HepG2 (cell line): ENCODE measurements at regions not wholly inside any gene's neighbourhood (a gene's known extent, or its start where the extent isn't known, plus 50 kb on each side); places are given as distances from the start of the nearest gene placed in this dataset.

Experiments
- AGO2 ChIP-seq: fragments of 200-400 bp; formaldehyde crosslinking; optimal IDR thresholded peaks from 2 replicates; pipeline ENCODE3; 2017; ENCODE audit warnings: mild to moderate bottlenecking, low read depth, low read length, moderate library complexity
- CTCF ChIP-seq: sonication (generic); formaldehyde crosslinking; IDR thresholded peaks from 2 replicates; pipeline ENCODE4 v1.5.0; 2020; ENCODE audit warnings: mild to moderate bottlenecking, missing genetic modification reagents, moderate library complexity
- EP300 ChIP-seq, 3 experiments: sonication (generic) in 1 of 3; formaldehyde crosslinking in 1 of 3; IDR thresholded peaks; 2 replicates each; pipeline versions ENCODE4 v1.5.1 to v1.6.1; 2011 to 2020; ENCODE audit warnings: low read depth in 2 of 3, low read length in 2 of 3, borderline replicate concordance in 1 of 3, improper control_type of control experiment in 1 of 3, mild to moderate bottlenecking in 1 of 3, missing genetic modification reagents in 1 of 3, moderate library complexity in 1 of 3
- RXRA ChIP-seq: sonication (generic); formaldehyde crosslinking; IDR thresholded peaks from 2 replicates; pipeline ENCODE4 v1.5.1; 2020; ENCODE audit warnings: missing genetic modification reagents
- ZNF281 ChIP-seq: sonication (generic); formaldehyde crosslinking; IDR thresholded peaks from 2 replicates; pipeline ENCODE4 v1.4.0; 2020; ENCODE audit warnings: missing genetic modification reagents, borderline replicate concordance
- ZNF780A ChIP-seq: sonication (generic); formaldehyde crosslinking; IDR thresholded peaks from 2 replicates; pipeline ENCODE4 v1.8.0; 2022; ENCODE audit warnings: mild to moderate bottlenecking, missing genetic modification reagents, moderate library complexity
- ZNF879 ChIP-seq: sonication (generic); formaldehyde crosslinking; IDR thresholded peaks from 2 replicates; pipeline ENCODE4 v1.8.1; 2023; ENCODE audit warnings: missing genetic modification reagents

GRCh38 chr15:92541291-92542200, 114.0 kb downstream of the FAM174B start:
- TF ChIP-seq EP300 (IDR thresholded peaks at IDR 0.05; ENCODE audit: low read depth in 2 of 2, low read length in 2 of 2) (no peak), EP300 (CRISPR knock-in tag; IDR thresholded peaks at IDR 0.05; ENCODE audit: borderline replicate concordance) (no peak), RXRA (CRISPR knock-in tag) (no peak), CTCF (CRISPR knock-in tag) (no peak), AGO2 (no peak), ZNF879 (CRISPR knock-in tag) (no peak), ZNF281 (CRISPR knock-in tag) (no peak), ZNF780A (no peak)
